GM12872 (cell line): ENCODE measurements at regions not wholly inside any gene's neighbourhood (a gene's known extent, or its start where the extent isn't known, plus 50 kb on each side); places are given as distances from the start of the nearest gene placed in this dataset.

ENCODE experiments used
- CTCF ChIP-seq: IDR thresholded peaks from 3 replicates; pipeline ENCODE4 v1.5.1; 2011; ENCODE audit warnings: low read depth, mild to moderate bottlenecking, low read length, moderate library complexity; ENCODE audit not compliant: insufficient read depth

- TF ChIP-seq CTCF, result no peak
Measured at GRCh38 chr13:106133025-106133424, 402.4 kb downstream of the EFNB2 start.

- TF ChIP-seq CTCF, result no peak
Measured at GRCh38 chr13:106132216-106132615, 403.2 kb downstream of the EFNB2 start.

- TF ChIP-seq CTCF, result no peak
Measured at GRCh38 chr13:106129993-106130392, 405.5 kb downstream of the EFNB2 start.

- no peak for TF ChIP-seq CTCF
Measured at GRCh38 chr13:106129273-106129672, 406.2 kb downstream of the EFNB2 start.

GRCh38 chr13:106122234-106122633 lies 413.2 kb downstream of the EFNB2 start:
- no peak for TF ChIP-seq CTCF

GRCh38 chr13:106121173-106121754 lies 414.2 kb downstream of the EFNB2 start:
- TF ChIP-seq CTCF, result no peak

- no peak for TF ChIP-seq CTCF
Measured at GRCh38 chr13:106118996-106119395, 416.5 kb downstream of the EFNB2 start.
